GM21786 (cell line): ENCODE measurements at regions not wholly inside any gene's neighbourhood (a gene's known extent, or its start where the extent isn't known, plus 50 kb on each side); places are given as distances from the start of the nearest gene placed in this dataset.
"Not testable (repeated sequence)": the region's sequence is repeated elsewhere in the genome, so short reads cannot be mapped to it uniquely, and the experiment has no call there.

Experiments
- ATAC-seq: cut with Tn5 transposase; IDR thresholded peaks from one replicate; pipeline ENCODE4 v1.9.1; 2021; ENCODE audit not compliant: unreplicated experiment

- ATAC-seq = no peak
Measured at GRCh38 chr15:93770788-93771187, 460.6 kb upstream of the MCTP2 start.

DNA sequence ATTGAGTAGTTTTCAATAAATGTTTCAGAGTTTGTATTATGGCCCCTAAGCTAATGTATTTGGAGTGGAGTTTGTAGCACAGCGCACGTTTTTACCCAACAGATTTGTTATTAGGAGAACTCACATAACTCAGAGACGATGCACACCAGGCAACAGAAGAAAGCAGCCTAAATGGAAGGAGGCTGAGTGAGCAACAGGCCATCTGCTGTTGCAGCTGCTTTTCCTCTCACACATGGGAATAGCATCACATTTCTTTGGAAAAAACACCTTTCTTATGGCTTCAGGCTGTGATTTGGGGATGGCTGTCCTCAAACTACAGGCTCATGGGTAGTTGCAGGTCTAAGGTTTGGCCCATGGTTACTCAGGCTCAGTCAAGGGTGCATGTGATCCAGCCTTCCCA is 469.3 kb upstream of the MCTP2 start:
- ATAC-seq = no peak

DNA sequence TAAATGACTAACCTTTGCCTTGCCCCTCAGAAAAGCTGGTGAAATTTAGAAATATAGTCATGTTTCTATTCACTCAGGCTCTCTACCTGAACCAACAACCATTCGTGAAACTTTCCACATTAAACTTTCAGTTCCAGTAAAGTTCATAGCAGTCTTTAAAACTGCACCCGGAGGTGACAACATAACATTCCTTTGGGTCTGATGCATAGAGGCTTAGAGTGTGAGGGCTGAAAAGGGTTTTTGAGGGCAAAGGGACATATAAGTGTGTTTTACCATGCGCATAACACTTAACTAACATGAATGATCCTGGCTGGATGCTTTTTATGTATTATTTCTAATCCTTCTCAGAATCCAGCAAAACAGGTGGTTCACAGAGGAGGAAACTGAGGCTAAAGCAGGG is 471.7 kb upstream of the MCTP2 start:
- no peak for ATAC-seq

GRCh38 chr15:93758824-93759223 is 472.5 kb upstream of the MCTP2 start:
- ATAC-seq = no peak

DNA sequence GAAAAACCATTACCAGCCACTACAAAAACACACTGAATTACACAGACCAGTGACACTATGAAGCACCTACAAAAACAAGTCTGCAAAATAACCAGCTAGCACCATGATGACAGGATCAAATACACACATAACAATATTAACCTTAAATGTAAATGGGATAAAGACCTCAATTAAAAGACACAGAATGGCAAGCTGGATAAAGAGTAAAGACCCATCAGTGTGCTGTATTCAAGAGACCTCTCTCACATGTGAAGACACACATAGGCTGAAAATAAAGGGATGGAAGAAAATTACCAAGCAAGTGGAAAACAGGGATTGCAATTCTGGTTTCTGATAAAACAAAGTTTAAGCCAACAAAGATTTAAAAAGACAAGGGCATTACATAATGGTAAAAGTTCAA is 482.7 kb upstream of the MCTP2 start:
- no peak for ATAC-seq

GRCh38 chr15:93734976-93735375 is 496.4 kb upstream of the MCTP2 start:
- ATAC-seq = not testable (repeated sequence)

- ATAC-seq = no peak
Measured at GRCh38 chr15:93730724-93731123, 500.6 kb upstream of the MCTP2 start.

DNA sequence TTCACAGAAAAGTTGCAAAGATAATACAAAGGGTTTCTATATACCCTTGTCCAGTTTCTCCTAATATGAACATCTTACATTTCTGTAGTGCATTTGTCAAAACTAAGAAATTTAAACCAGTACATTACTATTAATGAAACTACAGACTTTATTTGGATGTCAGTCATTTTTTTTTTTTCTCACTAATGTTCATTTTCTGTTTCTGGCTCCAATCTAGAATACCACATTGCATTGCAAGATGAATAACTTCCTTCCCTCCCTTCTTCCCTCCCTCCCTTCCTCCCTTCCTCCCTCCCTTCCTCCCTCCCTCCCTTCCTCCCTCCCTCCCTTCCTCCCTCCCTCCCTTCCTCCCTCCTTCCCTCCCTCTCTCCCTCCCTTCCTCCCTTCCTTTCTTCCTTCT is 509.2 kb upstream of the MCTP2 start:
- no peak for ATAC-seq

GRCh38 chr15:93720607-93721006 is 510.8 kb upstream of the MCTP2 start:
- ATAC-seq = no peak

DNA sequence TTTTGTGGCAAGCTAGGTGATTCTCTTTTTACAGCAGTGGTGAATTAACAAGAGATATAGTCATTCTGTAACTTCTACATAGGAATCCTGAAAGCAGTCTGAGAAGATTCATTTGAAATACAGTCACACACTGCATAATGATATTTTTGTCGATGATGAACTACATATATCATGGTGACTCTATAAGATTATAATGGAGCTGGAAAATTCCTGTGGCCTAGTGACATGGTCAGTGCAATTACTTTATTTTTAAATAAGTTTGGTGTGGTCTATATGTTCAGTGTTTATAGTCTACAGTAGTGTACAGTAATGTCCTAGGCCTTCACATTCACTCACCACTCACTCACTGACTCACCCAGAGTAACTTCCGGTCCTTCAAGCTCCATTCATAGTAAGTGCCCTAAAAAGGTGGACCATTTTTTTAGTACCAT is 511.4 kb upstream of the MCTP2 start:
- no peak for ATAC-seq

GRCh38 chr15:93716615-93717231 is 514.6 kb upstream of the MCTP2 start:
- no peak for ATAC-seq

DNA sequence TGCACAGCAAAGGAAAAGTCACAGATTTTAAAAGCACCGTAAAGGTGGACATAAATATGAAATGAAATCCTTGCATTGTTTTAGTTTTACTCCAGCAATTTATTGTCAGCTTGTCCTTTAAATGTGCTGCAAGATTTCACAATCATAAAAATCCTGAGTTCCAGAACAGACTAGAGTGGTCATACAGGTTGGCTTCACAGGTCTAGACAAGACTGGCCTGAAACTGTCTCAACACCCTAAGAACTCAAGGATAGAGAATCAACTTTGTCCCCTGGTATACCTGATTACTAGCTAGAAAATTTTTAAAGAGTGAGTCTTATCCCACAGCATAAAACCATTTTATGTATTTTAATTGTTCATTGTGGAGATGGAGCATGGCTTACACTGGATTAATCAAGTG is 521.7 kb upstream of the MCTP2 start:
- no peak for ATAC-seq

GRCh38 chr15:93708724-93709445 is 522.5 kb upstream of the MCTP2 start:
- no peak for ATAC-seq

DNA sequence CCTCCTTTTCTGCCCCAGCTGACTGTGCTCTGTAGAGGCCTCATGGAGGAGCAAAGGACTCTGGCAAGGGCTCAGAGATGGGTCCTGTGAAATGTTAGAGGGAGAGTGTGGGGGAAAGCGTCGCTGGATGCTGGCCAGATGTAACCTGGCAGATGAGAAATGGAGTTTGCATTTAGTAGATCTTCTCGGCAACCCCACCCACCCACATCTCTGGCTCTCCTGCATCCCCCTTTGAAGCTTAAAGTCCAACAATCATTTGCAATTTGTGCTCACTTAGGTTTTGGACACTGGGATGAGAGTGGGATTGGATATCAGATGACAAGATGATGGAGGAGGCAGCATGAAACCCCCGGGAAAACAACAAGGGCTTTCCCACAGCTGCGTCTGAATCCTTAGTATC is 523.6 kb upstream of the MCTP2 start:
- ATAC-seq = no peak

DNA sequence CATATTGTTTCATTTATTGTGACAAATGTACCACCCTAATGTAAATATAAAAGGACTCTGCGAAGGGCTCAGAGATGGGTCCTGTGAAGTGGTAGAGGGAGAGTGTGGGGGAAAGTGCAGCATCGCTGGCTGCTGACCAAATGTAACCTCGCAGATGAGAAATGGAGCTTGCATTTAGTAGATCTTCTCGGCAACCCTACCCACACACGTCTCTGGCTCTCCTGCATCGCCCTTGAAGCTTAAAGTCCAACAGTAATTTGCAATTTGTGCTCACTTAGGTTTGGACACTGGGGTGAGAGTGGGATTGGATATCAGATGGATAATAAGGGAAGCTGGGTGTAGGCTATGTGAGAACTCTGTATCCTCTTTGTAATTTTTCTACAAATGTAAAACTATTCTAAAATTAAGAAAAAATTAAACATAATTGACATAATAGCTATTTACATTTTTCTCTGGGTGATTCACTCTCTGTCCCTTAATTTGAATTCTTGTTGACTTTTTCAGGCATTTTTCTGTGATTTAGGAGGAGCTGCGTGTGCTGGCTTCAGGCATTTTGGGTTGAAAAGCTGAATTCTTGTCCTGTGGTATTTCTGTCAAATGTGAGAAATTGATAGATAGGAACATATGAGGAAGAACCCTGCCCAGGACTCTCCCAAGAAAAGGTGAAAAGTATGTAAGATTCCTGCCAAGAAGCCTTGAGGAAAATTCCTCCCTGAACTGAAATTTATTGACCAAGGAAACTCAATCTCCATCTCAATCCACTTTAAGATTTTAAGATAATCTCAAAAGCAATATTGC is 524.7 kb upstream of the MCTP2 start:
- no peak for ATAC-seq

DNA sequence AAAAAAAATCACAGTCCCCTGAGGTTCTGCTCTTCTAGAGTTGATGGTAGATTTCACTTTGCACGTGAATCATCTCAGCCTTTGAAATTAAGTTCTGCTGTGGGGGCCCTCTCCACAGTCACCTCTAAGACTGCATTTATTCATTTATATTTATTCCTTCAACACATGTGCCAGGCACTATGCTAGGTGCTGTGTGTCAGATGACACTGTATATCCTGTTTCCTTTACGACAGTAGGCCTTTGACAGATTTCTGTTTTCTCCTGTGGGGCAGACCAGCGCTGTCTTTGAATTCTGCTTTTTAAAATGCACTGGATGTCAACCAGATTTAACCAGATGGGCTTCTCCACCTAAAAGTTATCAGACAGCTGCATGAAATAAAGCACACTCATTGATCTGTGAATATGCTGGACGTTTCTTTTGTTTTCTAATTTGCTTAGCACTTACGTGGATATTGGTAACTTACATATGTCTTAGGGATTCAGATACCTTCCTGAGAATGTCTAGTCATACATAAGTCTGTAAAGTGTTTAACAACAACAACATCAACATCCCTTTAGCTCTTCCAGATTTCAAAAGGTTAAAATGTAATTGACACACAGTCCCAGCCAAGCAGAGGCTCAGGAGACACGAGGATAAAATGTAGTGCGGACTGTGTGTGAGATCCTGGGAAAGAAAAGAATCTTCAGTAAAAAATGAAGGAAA is 525.5 kb upstream of the MCTP2 start:
- ATAC-seq = no peak

GRCh38 chr15:93703092-93703739 is 528.1 kb upstream of the MCTP2 start:
- no peak for ATAC-seq

GRCh38 chr15:93700051-93700450 is 531.3 kb upstream of the MCTP2 start:
- ATAC-seq = no peak

DNA sequence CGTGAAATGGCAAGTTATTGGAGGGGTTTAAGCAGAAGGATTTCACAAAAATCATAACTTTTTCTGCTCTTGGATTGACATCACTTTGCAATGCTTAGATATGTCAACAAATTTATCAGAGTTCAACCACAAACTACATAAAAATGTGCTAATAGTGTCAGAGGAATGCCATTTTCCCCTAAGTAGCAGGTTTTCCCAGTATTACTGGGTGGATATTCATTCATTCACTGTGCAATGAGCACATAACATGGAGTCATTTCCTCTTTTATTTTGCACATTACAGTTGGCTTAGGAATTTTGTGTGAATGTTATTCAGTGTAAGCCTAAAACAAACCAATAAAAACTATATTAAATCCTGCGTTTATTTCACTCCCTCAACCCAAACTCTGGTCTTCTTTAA is 537.3 kb upstream of the MCTP2 start:
- no peak for ATAC-seq

DNA sequence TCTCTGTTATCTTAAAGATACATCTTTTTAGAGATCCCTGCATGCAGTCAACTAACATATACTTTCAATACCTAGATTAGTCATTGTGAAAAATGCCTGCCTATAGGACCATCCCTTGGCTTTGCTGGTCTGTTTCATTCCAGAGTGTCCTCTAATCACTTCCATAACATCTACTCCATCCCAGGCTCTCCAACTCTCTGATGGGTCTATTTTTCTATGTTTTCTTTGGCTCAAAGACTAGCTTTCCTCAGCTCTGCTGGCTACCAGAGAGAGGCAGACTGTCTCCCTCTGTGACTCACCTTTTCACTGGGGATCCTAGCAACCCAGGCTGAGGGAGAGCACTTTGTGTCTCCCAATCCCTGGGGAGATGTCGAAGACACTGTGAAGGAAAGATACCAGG is 547.7 kb upstream of the MCTP2 start:
- ATAC-seq = no peak

- ATAC-seq = no peak
Measured at GRCh38 chr15:93671387-93671943, 559.9 kb upstream of the MCTP2 start.
